HG03280 (cell line): ENCODE measurements at regions not wholly inside any gene's neighbourhood (a gene's known extent, or its start where the extent isn't known, plus 50 kb on each side); places are given as distances from the start of the nearest gene placed in this dataset.

Source experiments
- ATAC-seq: cut with Tn5 transposase; IDR thresholded peaks from one replicate; pipeline ENCODE4 v1.9.1; 2021; ENCODE audit warnings: mild to moderate bottlenecking, moderate library complexity; ENCODE audit not compliant: unreplicated experiment

DNA sequence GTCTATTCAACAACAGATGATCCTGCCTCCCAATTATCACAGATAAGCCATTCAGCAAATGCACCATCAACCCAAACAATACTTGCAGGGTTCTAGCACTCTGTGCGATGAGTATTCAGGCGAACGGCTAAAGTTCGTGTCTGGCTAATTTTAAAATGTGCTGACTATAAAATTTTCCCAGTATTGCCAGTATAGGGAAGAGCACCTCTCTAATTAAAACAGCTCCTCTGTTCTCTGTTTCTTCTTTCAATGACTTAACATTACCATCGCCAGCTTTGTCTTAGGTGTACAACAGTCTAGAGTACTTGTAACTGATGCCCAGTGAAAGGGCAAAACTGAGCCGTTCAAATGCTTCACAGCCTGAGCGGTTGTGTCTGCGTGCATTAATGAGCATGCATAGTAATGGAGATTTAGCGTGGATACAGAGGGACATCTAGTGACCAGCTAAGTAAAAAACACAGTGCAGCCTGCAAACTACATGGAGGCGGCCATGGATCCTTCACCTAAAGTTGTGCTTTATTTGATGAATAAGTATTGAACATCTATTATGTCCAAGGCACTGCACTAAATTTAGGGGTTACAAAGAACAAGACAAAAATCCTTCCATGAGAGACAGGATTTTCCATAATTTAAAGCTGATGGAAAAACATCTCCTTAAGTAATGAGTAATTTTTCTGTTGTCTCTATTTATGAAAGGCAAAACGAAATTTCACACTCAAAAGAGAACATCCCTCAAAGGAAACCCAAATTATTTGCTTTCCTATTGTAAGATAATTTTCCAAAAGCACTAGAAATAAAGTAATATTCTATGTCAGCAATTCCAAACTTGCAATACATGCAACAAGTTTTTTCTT is 120.0 kb downstream of the SETD4 start:
- ATAC-seq, result no peak

DNA sequence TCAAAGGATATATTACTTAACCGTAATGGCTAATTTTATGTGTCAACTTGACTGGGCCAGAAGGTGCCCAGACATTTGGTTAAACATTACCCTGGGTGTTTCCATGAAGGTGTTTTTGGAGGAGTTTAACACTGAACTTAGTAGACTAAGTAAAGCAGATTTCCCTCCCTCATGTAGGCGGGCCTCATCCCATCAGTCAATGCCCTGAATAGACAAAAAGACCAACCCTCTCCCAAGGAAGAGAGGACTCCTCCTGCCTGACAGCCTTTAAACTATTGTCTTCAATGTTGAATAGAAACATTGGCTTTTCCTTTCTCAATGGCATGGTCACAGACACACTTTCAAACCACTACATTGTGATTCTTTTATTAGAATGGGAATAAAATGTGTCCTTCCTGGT is 121.9 kb downstream of the SETD4 start:
- no peak for ATAC-seq

DNA sequence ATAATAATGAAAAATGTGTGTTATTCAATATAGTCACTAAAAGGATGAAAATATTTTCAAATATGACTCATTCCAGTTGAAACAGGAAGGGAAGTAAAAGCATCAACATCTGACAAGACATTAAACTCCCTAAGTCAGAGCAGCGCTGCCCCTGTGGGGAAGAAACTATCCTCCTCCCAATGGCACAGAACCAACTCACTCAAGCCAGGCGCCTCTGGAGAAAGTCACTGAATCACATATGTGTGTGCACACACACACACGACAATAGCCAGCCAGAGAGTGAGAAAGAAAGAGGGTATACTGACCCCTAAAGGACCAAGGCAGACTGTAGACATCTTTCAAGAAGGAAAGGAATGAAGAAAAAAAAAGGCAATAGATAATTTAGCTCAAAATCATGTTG is 126.9 kb downstream of the SETD4 start:
- ATAC-seq, result no peak

DNA sequence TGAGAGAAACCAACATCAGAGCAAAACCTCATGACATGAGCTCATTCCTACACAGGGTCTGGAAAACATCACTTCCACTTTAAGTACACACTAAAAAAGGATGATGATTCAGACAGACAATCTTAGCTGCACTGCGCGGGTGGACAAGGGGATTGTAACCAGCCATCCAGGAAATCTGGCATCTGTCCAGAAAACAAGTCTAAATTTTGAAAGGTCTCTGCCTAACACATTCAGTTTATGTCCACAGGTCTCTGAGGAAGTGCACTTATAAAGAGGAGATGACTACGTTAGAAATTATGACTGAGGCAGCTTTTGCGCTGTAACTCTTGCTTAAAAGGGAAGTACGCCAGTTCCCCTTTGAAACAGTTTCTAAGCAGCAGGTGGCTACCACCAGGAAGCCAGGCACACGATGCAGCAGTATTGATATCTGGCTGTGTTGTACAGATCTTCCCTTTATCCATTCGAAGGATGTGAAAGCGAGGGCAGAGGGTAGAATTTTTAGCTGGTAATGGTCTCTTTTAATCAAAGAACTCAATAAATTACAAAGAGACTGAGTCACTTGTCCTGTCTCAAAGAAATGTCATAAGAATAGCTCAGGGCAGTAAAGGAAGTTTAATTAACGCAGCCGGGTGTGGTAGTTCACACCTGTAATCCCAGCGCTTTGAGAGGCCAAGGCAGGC is 128.0 kb downstream of the SETD4 start:
- no peak for ATAC-seq

DNA sequence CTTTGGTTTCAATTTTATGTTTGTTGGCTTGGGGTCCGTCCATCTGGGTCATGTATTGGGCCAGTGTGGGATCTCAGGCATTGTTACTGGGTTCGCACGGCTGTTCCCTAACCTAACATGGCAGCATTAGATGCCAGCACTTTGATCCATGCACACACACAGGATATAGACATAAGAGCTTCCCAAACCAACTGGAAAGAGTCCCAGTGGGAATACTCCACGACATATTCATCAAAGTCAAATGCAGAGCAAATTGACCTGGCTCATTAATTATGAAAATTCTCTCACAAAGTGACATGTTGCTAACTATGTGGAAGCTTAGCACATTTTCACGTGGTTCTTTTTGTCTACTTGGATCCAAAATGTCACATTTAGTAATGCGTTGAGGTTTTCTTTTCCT is 130.4 kb downstream of the SETD4 start:
- ATAC-seq, result no peak

DNA sequence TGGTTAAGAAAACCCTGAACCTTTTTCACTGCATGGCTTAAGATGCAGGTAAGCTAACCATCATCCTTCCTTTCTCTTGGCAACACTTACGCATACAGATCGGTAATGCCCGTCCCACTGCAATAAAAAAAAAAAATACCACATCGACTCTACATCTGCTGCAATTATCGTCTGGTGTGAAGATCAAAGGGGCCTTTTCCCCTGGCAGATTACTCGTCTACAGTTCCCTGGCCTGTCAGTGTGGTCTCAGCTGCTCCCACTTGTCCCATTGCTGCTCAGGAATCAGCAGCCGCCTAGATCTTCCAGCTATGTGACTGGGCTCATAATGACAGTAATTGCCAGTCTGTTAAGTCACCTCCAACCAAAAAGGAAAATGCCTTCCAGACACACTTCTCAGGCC is 133.1 kb downstream of the SETD4 start:
- no peak for ATAC-seq

DNA sequence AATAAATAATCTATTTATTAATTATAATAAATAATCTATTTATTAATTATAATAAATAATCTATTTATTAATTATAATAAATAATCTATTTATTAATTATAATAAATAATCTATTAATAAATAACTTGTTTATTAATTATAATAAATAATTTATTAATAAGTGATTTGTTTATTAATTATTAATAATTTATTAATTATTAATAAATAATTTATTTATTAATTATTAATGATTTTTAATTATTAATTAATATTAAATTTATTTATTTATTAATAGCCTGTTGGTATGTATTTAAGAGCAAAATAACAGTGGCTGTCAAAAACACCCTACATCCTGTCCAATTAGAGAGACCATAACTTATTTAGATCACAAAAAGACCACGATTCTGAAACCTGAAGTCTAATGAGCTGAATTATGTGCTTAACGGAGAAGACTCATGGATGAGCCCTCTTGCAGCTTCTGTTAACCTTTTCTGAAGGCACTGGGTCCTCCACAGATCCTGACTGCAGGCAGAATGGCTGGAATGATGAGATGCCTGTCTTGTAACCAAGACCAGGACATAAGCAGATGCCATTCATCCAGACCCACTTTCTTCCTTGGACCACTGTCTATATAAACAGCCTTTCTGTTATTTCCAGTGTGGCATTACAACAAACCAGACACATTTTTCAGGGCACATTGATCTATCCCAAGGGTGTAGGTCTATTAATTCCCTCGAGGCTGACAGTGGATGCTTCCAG is 134.2 kb downstream of the SETD4 start:
- ATAC-seq, result no peak

DNA sequence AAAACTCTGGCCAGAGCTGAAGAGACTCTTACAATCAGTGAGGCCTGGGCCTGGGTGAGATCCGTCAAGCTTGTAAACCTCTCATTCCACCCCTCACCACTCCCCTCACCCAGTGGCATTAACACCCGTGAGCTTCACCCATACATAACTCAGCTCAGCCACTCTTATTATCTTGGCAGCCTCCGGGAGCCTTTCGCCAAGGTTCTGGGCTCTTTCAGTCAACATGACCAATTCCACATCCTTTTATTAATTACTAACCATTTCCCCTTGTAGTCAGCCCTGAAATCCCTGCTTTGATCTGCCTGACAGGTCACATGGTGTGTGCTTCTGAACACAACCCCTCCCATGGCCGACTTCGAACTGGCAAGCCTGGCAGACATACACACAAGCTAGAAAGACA is 134.8 kb downstream of the SETD4 start:
- ATAC-seq, result no peak

DNA sequence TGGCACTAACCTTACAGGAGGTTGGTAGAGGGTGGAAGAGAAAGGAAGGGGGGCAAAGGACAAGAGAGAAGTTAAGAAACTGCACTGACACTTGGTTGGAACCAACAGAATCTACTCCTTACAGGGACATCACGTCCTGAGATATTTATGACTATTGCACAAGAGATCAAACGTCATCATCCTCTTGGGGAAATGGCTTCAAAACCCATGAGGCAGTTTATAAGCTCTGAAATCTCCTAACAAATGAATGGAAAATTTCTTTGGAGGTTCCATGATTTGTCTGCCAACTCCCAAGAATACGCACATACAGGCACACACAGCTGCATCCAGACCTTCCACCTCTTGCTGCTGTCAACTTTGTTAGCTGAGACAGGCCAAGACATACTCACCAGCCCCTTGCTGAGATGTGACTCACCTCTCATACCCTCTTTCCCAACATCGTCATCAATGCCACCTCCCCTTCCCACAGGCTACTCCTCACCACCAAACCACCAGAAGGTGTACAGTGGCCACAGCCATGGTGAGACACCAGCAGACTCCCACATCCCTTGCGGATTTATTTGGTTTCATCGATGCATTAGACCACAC is 135.5 kb downstream of the SETD4 start:
- no peak for ATAC-seq

DNA sequence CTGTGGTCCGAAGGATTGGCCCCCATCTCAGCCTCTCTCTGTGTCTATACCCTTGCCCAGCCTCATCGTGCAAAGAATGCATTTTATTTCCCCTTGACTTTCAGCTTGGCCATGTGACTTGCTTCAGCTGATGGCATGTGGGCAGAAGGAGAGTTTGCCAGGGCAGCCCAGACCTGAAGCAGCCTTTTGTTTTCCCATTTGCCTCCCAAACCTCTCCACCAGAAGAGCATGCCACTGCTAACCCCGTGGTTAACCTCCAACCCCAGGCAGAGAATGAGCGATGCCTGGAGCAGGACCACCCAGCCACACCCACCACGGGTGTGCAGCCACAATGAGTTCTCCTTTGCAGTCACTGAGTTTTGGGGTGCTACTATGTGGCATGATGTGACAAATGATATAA is 136.4 kb downstream of the SETD4 start:
- no peak for ATAC-seq

DNA sequence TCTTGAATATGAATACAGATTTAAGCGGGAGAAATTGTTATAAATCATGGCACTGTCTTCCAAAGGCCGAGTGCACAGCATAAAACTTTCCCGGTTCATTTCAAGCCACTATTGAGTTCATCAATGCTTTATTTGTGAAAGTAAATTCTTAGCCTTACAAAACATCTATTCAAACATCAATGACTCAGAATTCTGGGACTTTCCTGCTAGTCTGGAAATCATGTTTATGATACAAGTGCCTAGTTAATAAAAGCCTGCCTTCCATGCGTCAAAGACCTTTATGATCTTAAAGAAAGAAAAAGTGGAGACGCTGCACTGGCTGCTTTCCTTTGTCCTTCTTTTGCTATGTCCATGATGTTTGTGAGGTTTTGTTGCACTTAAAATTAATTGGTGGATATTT is 137.7 kb downstream of the SETD4 start:
- ATAC-seq, result no peak

DNA sequence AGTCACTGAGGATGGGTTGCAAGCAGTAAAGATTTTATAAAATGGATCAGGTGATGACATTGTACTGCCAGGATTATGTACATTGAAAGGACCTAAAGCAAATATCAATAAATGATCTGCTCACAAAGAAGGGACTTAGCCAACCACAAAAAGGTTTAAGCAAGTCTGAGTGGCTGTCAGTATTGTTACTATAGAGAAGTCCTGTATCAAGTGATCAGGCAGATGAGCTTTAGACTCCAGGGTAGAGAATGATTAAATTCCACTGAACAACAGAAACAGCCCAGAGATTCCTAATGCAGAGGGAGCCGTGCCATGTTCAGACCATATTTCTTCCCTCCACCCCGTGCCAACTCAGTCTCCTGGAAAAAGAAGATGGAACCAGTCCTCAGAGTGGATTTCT is 138.9 kb downstream of the SETD4 start:
- ATAC-seq, result no peak

DNA sequence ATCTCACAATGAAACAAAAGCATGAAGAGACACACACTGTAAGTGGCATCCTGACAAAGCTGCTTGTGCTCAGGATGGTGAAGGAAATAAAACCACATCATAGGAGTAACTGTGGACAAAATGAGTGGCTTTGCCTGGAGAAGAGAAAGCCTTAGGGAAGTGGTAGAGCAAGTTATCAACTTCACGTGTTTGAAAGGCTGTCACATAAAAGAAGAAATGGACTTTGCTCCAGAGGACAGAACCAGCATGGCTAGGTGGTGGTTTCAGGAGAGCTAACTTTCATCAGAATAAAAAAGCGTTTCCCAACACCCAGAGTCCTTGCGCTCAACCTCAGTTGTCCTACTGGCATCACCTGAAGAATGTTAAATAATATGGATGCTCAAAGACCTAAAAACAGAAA is 139.9 kb downstream of the SETD4 start:
- ATAC-seq, result no peak

DNA sequence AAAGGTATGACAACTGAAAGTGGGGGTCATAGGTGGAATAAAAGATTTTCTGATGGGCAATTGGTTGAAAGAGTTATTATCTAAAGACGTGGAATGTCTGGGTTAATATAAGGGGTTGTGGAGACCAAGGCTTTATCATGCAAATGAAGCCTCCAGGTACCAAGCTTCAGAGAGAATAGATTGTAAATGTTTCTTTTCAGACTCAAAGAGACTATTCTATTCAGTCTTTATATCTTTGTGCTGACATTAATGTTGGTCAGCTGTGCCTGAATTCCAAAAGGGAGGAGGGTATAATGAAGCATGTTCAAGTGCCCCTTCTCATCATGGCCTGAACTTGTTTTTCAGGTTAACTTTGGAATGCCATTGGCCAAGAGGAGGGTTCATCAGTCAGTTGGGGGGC is 145.3 kb downstream of the SETD4 start:
- no peak for ATAC-seq

DNA sequence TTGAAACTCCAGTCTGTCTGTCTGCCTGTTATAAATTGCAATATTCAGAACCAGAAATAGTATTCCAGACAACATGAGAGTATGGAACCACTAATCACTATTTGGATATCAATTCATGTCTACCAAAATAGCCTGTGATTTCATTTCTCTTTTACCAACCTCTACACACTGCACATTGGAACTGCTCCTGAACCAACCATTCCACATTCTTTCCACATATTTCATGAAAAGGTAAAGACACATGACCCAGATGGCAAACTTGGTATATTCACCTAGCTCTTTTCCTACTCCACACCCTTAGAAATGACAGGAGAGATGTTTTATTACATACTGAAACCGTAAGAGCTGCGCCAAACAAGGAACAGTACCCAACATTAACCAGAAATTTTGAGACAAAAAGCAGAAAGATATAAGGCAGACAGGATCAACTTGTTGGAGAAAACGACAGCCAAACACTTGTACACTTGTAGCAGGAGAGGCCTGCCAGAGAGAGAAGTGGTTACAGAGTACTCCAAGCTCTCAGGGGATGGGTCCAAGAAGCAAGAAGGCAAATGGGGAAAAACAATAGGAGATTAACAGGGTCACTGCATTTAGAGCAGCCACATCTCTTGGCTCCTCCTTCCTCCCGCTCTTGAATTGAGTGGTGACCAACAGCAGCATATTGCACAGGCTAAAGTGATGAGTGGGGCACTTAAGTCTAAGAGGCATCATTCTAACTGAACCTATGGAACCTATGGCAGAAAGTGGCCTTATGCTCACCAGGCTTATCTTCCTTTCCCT is 148.7 kb downstream of the SETD4 start:
- no peak for ATAC-seq

DNA sequence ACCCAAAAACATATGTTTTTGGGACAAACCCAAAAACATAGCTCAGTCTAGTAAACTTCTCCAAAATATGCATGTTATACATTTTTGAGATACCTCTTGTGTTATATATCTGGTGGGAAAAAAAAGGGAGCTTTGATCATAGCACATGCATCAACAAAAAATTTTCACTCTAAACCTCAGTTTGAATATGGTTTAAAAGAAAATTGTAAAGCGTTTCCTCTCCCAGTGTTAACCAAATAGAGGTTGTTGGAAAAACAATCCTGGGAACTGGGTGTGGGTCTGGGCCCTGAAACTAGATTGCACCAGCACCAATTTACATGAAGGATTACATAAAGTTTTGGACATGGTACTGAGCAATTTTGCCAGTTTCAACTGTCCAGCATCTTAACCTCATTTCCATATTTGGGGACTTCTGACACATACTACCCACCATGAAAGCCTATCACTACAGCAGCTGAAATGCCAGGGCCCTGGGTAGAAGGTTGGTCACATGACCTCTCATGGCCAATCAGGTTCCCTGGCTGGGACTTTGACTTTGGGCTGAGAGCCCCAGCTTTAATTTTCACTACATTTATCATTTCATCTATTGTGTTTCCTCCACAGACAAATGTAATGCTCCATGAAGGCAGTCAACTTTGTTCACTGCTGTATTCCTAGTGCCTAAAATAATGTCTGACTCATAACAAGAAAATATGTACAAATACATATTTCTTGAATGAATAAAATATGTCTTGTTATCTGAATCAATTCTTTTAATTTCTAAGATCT is 150.7 kb downstream of the SETD4 start:
- ATAC-seq, result no peak

DNA sequence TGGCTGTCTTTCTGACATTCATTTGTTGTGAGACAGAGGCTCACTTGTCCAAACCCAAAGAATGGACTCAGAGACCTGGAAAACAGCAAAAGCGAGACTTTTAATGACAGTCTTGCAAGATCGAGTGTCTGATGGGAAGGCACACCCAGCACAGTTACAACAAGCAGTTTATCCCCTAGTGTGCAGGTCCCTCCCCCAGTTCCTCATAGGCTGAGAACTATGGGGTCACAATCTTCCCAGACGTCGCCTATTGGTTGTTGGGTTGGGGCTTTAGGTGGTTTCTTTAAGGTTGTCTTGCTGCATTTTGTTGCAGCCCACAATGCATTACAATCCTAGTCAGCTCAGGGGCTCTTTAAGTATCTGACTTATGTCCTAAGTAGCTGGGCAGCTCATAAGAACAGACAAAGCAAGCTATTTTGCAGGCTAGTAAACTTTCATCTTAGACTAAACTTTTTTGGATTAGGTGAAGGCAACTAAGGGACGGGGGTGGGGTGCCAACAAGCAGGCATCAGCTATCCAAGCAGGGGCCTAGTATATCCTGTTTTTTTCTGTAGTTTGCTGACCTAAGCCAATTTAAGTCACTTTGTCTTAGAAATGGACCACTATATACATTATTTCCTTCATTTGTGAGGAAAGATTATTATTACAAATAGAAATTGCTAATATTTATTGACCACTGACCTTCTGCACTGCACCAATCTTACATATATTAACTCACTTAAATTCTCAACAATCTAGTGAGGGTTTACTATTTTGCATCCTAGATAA is 151.8 kb downstream of the SETD4 start:
- ATAC-seq, result no peak

DNA sequence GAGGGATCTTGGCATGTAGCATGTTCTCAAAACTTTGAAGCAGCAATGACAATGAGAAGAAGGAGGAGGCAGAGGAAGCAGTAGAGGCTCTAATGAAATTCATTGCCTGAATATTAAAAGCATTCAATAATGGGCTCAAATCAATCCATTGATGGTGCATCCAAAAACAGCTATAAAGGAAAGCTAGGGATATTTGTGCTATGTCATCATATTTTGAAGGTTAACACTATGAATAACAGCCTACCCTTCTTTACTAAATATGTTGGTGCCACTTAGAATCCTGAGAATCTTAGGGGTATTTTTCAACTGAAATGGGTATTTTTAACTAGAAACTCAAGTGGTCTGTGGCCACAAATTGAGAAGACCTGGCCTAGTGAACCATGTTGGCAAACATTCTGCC is 153.7 kb downstream of the SETD4 start:
- ATAC-seq, result no peak

DNA sequence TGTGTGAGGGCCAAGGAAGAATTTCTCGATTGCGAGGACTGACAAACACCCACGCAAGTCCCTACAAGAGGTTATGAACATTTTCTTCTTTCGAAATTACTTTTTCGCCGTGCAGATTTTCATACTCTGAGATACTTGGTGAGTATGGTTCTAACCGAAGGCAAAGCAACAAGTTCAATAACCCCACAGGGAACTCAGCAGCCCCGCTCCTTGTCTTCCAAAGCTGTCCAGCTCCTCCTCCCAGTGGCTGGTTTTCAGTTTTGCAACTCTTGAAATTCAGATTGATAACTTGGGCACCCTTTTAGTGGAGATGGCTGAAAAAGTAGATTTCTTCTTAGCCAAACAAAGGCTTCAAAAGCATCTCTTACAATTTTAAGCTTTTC is 154.4 kb downstream of the SETD4 start:
- no peak for ATAC-seq
